LNCAP (cell line): ENCODE measurements at regions not wholly inside any gene's neighbourhood (a gene's known extent, or its start where the extent isn't known, plus 50 kb on each side); places are given as distances from the start of the nearest gene placed in this dataset.

Experiments used
- CTCF ChIP-seq: fragments of 450-650 bp; IDR thresholded peaks from 2 replicates; pipeline ENCODE4 v1.5.1; 2017; ENCODE audit warnings: mild to moderate bottlenecking

DNA sequence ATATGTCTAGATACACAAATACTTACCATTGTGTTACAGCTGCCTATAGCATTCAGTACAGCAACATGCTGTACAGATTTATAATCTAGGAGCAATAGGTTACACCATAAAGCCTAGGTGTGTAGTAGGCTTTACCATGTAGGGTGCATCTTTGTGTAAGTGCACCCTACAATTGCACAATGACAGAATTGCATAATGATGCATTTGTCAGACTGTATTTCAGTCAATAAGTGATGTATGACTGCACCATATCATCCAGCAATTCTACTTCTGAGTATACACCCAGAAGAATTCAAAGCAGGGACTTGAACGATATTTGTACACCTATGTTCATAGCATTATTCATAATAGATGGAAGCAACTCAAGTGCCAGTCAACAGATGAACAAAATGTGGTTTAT is 100.4 kb upstream of the SLC44A1 start:
- no peak for TF ChIP-seq CTCF

DNA sequence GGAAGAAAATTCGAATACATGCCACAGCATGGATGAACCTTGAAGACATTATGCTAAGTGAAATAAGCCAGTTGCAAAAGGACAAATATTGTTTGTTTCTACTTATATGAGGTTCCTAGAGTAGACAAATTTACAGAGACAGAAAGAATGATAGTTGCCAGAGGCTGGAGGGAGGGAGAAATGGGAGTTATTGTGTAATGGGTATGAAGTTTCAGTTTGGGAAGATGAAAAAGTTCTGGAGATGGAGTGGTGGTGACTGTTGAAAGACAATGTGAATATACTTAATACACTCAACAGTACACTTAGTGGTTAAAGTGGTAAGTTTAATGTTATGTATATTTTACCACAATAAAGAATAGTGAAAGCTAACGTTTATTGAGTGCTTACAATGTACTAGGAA is 99.6 kb upstream of the SLC44A1 start:
- TF ChIP-seq CTCF: no peak

DNA sequence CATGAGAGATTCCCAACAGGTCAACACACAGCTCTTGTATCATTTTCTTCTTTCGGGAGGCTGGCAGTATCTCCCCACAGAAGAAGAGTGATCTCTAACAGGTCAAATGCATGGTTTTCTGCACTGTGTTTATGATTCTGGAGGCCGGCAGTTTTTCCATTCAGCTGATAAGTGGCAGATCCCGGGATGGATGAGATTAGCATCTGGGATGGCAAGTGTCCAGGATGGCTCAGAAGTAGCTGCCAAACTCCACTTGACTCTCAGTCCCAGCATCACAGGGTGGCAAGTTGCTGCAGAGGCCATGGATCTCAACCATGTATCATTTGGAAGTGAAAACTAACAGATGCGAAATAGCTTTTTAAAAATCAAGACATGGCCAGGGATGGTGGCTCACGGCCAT is 97.8 kb upstream of the SLC44A1 start:
- TF ChIP-seq CTCF: no peak

GRCh38 chr9:105147110-105147871 is 97.2 kb upstream of the SLC44A1 start:
- no peak for TF ChIP-seq CTCF

GRCh38 chr9:105148328-105149006 is 96.0 kb upstream of the SLC44A1 start:
- no peak for TF ChIP-seq CTCF

- no peak for TF ChIP-seq CTCF
These were observed 93.3 kb upstream of the SLC44A1 start for GRCh38 chr9:105150991-105151685.

DNA sequence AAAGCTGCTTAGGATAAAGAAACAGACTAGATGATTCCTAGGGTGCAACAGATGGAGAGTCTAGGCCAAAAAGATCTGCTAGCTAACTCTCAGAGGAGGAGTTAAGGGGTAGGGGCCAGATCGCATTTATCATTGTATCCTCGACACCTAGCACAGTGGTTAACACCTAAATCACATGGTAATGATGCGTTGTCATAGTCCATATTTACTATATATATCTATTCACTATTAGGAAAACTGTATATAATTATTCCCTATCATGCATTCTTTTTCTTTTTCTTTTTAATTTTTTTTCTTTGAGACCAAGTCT is 92.8 kb upstream of the SLC44A1 start:
- no peak for TF ChIP-seq CTCF
